Caco-2 (cell line): ENCODE measurements at regions not wholly inside any gene's neighbourhood (a gene's known extent, or its start where the extent isn't known, plus 50 kb on each side); places are given as distances from the start of the nearest gene placed in this dataset.

Source experiments
- BruUV-seq: library from RNA; stranded (reverse); fragments of 400-500 nt; replicated peaks from 2 replicates; lab custom pipeline; 2021; lab: Mats Ljungman, UMichigan
- CTCF ChIA-PET: fragments of 300-600 bp; sonication (Branson Sonifier 250); formaldehyde crosslinking; loops from one replicate; lab custom pipeline; 2022; ENCODE audit warnings: antibody characterized with exemption; lab: Charles Lee
- POLR2A ChIA-PET: fragments of 300-600 bp; sonication (Branson Sonifier 250); formaldehyde crosslinking; loops from one replicate; lab custom pipeline; 2022; ENCODE audit warnings: antibody characterized with exemption; lab: Charles Lee
- DNase-seq, 2 experiments: peaks; one replicate each; pipeline versions ENCODE4 v3.0.0 to v3.0.0-alpha.2; 2020 to 2022
- H3K27me3 ChIP-seq: replicated peaks from 2 replicates; pipeline ENCODE4 v1.6.0; 2011; ENCODE audit warnings: low read length; ENCODE audit not compliant: control insufficient read depth, insufficient read depth
- H3K36me3 ChIP-seq: 2 replicates; pipeline ENCODE4 v1.5.1; 2011; ENCODE audit warnings: low read length; ENCODE audit not compliant: control insufficient read depth, insufficient read depth
- H3K4me1 ChIP-seq: fragments of 250-450 bp; sonication (Bioruptor Pico); 2 replicates; pipeline ENCODE4 v1.5.1; 2020; ENCODE audit warnings: mild to moderate bottlenecking
- H3K4me3 ChIP-seq: 2 replicates; pipeline ENCODE4 v1.5.1; 2011; ENCODE audit warnings: low read depth, mild to moderate bottlenecking, control low read depth, low read length
- H3K9me3 ChIP-seq: fragments of 250-450 bp; sonication (Bioruptor Pico); 2 replicates; pipeline ENCODE4 v1.5.1; 2020; ENCODE audit warnings: mild to moderate bottlenecking, moderate library complexity
- H3K27ac Mint-ChIP-seq: one replicate; pipeline ENCODE4 v1.8.0; 2022; ENCODE audit warnings: mixed read lengths; ENCODE audit not compliant: unreplicated experiment
- H3K27me3 Mint-ChIP-seq: one replicate; pipeline ENCODE4 v1.8.0; 2022; ENCODE audit warnings: mixed read lengths; ENCODE audit not compliant: insufficient read depth, unreplicated experiment
- H3K36me3 Mint-ChIP-seq: one replicate; pipeline ENCODE4 v1.8.0; 2022; ENCODE audit warnings: mild to moderate bottlenecking, mixed read lengths; ENCODE audit not compliant: insufficient read depth, unreplicated experiment
- H3K4me1 Mint-ChIP-seq: one replicate; pipeline ENCODE4 v1.8.0; 2022; ENCODE audit warnings: low read depth, mixed read lengths; ENCODE audit not compliant: unreplicated experiment
- H3K4me3 Mint-ChIP-seq: one replicate; pipeline ENCODE4 v1.8.0; 2022; ENCODE audit warnings: mild to moderate bottlenecking, moderate library complexity, mixed read lengths; ENCODE audit not compliant: unreplicated experiment
- H3K9me3 Mint-ChIP-seq: one replicate; pipeline ENCODE4 v1.8.0; 2022; ENCODE audit warnings: mixed read lengths; ENCODE audit not compliant: unreplicated experiment
- intact Hi-C: fragments of 100-400 bp; cut with micrococcal nuclease; formaldehyde crosslinking; loops from one replicate; pipeline ENCODE4 v1.10.0; 2022; ENCODE audit not compliant: unreplicated experiment
- TF ChIP-seq, protein P1 (sequence below), 2 experiments: fragments of 200-600 bp in 1 of 2; IDR thresholded peaks; 1 replicate in 1 of 2; 2 replicates in 1 of 2; pipeline versions ENCODE4 v1.5.1 to v1.8.0; 2011 to 2022; ENCODE audit warnings: antibody characterized with exemption in 1 of 2, control low read depth in 1 of 2, inconsistent platforms in 1 of 2, low read depth in 1 of 2, low read length in 1 of 2, mild to moderate bottlenecking in 1 of 2, moderate library complexity in 1 of 2; ENCODE audit not compliant: insufficient read depth in 1 of 2, severe bottlenecking in 1 of 2, unreplicated experiment in 1 of 2

- Mint-ChIP-seq H3K36me3 (no peaks in the 10 kb centered on the region), H3K27me3 (no peaks in the 10 kb centered on the region), H3K4me3 (no peak overlapping the region), H3K4me1 (peaks cover 7% of the 10 kb centered on the region), H3K27ac (no peak overlapping the region), H3K9me3 (peaks cover 42% of the 10 kb centered on the region)
- intact Hi-C loops: no loop called here
- H3K9me3 ChIP-seq: 0 out of 2 replicates have a peak, but pooled peaks cover 6% of the 10 kb centered on the region
- H3K4me3 ChIP-seq: no peak overlapping the region
- 0 out of 2 replicates have a peak, but pooled peaks cover 4% of the 10 kb centered on the region for H3K4me1 ChIP-seq
- ChIA-PET CTCF (no interaction called here), POLR2A (no interaction called here)
- DNase-seq: no peak
- no TSS peak for BruUV-seq
- TF ChIP-seq, protein P1, sequence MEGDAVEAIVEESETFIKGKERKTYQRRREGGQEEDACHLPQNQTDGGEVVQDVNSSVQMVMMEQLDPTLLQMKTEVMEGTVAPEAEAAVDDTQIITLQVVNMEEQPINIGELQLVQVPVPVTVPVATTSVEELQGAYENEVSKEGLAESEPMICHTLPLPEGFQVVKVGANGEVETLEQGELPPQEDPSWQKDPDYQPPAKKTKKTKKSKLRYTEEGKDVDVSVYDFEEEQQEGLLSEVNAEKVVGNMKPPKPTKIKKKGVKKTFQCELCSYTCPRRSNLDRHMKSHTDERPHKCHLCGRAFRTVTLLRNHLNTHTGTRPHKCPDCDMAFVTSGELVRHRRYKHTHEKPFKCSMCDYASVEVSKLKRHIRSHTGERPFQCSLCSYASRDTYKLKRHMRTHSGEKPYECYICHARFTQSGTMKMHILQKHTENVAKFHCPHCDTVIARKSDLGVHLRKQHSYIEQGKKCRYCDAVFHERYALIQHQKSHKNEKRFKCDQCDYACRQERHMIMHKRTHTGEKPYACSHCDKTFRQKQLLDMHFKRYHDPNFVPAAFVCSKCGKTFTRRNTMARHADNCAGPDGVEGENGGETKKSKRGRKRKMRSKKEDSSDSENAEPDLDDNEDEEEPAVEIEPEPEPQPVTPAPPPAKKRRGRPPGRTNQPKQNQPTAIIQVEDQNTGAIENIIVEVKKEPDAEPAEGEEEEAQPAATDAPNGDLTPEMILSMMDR (IDR thresholded peaks at IDR 0.05; ENCODE audit: insufficient read depth in 1 of 2, low read depth in 1 of 2, low read length in 1 of 2, severe bottlenecking in 1 of 2, unreplicated experiment in 1 of 2): no peak
- H3K27me3 ChIP-seq: no peaks in the 10 kb centered on the region
- no peaks in the 10 kb centered on the region for H3K36me3 ChIP-seq
Measured at GRCh38 chr20:11031300-11031699, 357.5 kb upstream of the JAG1 start.

DNA sequence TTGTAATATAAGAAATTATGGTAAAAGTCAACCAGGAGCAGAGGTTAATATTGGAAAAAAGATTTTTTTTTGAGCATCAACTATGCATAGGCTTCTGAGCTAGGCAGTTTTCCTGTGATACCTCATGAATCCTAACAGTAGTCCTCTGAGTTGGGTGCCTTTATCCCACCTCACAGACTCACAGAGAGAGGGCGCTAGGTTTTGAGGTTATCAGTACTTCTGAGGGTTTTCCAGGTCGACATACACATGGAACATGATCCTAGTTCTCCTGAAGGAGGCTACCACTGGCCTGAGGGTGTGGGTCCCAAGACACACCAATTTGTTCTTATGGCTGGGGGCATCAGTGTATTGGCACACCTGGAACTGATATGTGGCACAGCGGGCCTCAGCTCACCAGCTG, 358.8 kb upstream of the JAG1 start:
- no TSS peak for BruUV-seq
- Mint-ChIP-seq H3K27me3 (no peaks in the 10 kb centered on the region), H3K4me3 (no peak overlapping the region), H3K27ac (no peak overlapping the region), H3K4me1 (peaks cover 7% of the 10 kb centered on the region), H3K36me3 (no peaks in the 10 kb centered on the region), H3K9me3 (peaks cover 41% of the 10 kb centered on the region)
- TF ChIP-seq, protein P1 (IDR thresholded peaks at IDR 0.05; ENCODE audit: insufficient read depth in 1 of 2, low read depth in 1 of 2, low read length in 1 of 2, severe bottlenecking in 1 of 2, unreplicated experiment in 1 of 2): no peak
- POLR2A ChIA-PET: no interaction called here
- H3K27me3 ChIP-seq: no peaks in the 10 kb centered on the region
- H3K4me3 ChIP-seq: no peak overlapping the region
- H3K36me3 ChIP-seq: no peaks in the 10 kb centered on the region
- no peak for DNase-seq
- H3K4me1 ChIP-seq: 0 out of 2 replicates have a peak, but pooled peaks cover 4% of the 10 kb centered on the region
- CTCF ChIA-PET: no interaction called here
- intact Hi-C loops: no loop called here
- H3K9me3 ChIP-seq: 0 out of 2 replicates have a peak, but pooled peaks cover 6% of the 10 kb centered on the region

DNA sequence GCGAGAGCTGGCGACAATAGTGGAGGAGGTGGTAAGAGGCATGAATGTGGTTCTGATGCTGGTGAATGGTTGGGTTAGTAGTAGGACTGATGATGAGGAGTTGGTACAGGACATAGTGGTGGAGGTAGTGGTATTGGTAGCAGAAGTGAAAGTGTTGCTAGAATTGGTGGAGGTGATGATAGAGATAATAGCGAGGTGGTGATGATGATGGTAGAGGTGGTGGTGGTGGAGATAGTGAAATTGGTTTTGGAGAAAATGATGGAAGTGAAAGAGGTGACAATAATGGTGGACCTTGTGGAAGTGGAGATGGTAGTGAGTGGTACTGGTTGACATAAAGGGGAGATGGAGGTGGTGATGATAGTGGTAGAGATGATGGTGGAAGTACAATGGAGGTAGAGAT, 360.2 kb upstream of the JAG1 start:
- ChIA-PET POLR2A (no interaction called here), CTCF (no interaction called here)
- no TSS peak for BruUV-seq
- Mint-ChIP-seq H3K4me3 (no peak overlapping the region), H3K4me1 (peaks cover 7% of the 10 kb centered on the region), H3K27ac (no peak overlapping the region), H3K36me3 (no peaks in the 10 kb centered on the region), H3K27me3 (no peaks in the 10 kb centered on the region), H3K9me3 (peaks cover 39% of the 10 kb centered on the region)
- H3K27me3 ChIP-seq: no peaks in the 10 kb centered on the region
- no peak for DNase-seq
- H3K36me3 ChIP-seq: no peaks in the 10 kb centered on the region
- H3K4me3 ChIP-seq: no peak overlapping the region
- intact Hi-C loops: no loop called here
- TF ChIP-seq, protein P1 (IDR thresholded peaks at IDR 0.05; ENCODE audit: insufficient read depth in 1 of 2, low read depth in 1 of 2, low read length in 1 of 2, severe bottlenecking in 1 of 2, unreplicated experiment in 1 of 2): no peak
- H3K4me1 ChIP-seq: 0 out of 2 replicates have a peak, but pooled peaks cover 4% of the 10 kb centered on the region
- 0 out of 2 replicates have a peak, but pooled peaks cover 6% of the 10 kb centered on the region for H3K9me3 ChIP-seq
